Stimulated activated CD8-positive, alpha-beta memory T cell treated with anti-CD3 and anti-CD28 coated beads, Interleukin-12 subunit alpha, Interleukin-12 subunit beta, amount 100 ng/mL, for 4 hours (primary cell): ENCODE measurements at regions not wholly inside any gene's neighbourhood (a gene's known extent, or its start where the extent isn't known, plus 50 kb on each side); places are given as distances from the start of the nearest gene placed in this dataset.
"Not testable (repeated sequence)": the region's sequence is repeated elsewhere in the genome, so short reads cannot be mapped to it uniquely, and the experiment has no call there.

ENCODE experiments used
- DNase-seq: peaks from one replicate; pipeline ENCODE4 v3.0.0-alpha.2; 2020; ENCODE audit warnings: low read depth

DNA sequence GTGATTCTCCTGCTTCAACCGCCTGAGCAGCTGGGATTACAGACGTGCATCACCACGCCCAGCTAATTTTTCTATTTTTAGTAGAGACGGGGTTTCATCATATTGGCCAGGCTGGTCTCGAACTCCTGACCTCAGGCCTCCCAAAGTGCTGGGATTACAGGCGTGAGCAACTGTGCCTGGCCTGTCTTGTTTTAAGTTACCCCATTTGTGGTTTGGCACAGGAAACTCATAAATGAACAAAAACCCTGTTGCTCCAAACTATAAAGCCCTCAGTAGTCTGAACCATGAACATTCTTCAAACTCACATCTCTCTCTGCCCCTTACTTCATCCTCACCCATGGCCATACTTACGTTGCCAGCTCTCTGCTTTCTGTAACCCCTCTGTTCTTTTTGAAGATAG, 61.7 kb downstream of the RHOU start:
- not testable (repeated sequence) for DNase-seq

DNA sequence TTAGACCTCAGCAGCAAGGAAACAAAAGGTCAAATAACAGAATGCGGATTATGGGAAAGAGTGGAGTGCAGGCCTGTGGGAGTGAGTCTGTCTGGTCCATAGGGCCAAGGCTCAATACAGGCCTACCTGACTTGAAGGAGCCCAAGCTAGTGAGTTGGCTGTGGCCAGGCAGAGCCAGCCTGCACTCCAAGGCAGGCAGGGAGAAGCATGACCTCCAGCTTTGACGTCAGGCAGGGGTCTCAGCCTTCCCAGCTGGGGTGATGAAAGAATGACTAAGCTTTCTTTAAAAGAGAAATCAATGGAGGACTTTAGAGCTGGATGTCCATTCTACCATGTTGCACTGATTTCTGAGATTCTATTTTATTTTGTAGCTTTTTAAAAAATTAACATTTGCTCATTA, 62.8 kb downstream of the RHOU start:
- no peak for DNase-seq

DNA sequence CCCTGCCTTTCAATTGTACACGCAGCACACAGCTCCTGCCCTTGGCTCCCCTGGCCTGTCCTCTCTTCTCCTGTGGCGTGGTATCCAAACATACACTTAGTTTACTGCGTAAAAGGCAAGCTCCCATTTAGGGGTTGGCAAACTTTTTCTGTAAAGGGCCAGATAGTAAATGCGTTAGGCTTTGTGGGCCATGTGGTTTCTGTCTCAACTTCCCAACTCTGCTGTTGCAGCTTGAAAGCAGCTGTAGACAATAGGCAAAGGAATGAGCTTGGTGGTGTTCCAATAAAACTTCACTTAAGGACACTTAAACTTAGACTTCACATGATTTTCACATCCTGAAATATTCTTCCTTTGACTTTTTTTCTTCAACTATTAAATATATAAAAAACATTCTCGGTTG, 63.3 kb downstream of the RHOU start:
- no peak for DNase-seq

DNA sequence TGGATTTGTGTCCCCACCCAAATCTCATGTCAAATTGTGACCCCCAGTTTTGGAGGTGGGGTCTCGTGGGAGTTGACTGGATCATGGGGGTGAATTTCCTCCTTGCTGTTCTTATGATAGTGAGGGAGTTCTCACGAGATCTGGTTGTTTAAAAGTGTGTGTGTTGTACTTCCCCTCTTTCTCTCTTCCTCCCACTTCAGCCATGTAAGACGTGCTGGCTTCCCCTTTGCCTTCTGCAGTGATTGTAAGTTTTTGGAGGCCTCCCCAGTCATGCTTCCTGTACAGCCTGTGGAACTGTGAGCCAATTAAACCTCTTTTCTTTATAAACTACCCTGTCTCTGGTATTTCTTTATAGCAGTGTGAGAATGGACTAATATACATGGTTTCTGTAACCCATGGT, 64.6 kb downstream of the RHOU start:
- DNase-seq: no peak

DNA sequence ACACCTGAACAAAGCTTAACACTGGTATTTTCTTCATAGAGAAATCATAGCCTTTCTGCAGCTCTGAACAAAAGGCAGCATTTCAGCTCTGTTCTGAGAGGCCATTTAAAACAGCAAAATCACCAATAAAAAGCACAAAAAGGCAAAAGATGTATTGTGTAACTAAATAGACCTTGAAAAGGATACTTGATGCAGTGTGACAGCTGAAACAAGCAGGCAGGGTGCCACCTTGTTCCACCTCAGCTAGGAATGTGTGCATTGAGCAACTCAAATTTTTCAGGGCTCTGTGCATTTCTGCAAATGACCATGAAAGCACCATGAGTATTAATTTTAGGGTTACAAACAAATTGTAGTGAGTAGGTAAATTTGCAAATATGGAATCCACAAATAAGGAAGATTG, 65.8 kb downstream of the RHOU start:
- no peak for DNase-seq

DNA sequence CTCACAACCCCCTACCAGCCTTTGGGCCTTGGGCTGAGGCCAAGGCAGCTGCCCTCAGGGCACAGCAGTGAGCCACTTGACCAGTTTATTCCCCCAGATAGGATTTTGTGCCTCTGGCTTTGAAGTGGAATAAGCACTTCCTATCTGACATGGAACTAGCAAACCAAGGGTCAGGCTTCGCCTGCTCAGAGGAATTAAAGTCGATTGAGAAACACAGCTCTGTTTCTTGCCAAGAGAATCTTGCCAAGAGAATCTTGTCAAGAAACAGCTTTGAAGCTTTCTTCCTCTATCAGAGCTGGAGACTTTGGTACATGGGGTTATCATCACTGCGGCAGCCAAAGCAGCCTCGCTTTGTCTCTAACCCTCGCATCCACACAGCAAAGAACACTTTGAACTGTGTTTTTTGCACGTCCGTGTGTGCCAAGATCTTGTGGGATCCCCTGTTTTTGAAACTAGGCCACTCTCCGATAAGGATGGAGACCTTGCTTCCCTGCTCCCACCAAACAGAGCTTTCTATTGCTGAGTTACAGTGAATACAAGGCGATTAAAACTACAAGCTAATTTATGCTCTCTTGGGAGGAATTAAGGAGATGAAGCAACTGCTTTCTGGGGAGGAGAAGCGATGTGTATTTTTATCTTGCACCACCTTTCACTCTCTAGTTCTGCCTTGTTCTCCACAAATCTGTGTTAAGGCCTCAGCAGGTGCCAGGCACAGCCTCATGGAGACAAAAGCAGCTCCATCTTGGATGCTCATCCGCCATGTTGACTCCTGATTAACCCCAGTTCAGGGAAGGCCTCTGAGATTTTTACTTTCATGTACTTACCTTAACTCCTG, 67.3 kb downstream of the RHOU start:
- DNase-seq: no peak

DNA sequence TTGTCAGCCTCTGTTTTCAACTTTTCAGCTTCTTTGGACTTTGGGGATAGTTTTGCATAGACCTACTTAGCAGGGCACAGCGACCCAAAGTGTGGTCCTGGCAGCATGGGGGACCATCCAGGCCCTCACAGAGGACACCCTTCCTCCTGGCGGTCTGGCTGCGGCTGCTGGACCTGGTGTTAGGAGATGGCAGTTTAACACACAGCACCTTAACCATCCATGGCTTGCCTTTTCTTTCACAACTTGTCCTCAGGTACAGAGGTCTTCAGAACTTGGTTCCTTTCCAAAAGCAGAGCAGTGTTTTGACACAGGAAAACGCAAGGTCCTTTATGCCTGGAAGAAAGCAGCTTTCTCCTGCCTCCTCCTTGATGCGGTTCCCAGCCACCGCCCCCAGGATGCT, 68.1 kb downstream of the RHOU start:
- no peak for DNase-seq

DNA sequence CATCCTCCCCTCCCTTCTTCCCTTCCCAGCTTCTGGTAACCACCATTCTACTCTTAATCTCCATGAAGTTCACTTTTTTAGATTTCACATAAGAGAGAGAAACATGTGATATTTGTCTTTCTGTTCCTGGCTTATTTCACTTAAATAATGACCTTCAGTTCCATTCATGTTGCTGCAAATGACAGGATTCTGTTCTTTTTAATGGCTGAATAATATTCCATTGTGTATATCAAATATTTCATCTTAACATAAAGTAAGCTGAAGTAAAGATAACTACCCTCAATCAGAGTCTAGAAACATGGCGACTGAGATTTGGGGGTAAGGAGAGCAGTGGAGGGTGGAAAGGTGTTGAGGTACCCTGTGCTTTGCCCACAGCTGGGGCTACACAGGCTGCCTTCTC, 68.9 kb downstream of the RHOU start:
- no peak for DNase-seq

DNA sequence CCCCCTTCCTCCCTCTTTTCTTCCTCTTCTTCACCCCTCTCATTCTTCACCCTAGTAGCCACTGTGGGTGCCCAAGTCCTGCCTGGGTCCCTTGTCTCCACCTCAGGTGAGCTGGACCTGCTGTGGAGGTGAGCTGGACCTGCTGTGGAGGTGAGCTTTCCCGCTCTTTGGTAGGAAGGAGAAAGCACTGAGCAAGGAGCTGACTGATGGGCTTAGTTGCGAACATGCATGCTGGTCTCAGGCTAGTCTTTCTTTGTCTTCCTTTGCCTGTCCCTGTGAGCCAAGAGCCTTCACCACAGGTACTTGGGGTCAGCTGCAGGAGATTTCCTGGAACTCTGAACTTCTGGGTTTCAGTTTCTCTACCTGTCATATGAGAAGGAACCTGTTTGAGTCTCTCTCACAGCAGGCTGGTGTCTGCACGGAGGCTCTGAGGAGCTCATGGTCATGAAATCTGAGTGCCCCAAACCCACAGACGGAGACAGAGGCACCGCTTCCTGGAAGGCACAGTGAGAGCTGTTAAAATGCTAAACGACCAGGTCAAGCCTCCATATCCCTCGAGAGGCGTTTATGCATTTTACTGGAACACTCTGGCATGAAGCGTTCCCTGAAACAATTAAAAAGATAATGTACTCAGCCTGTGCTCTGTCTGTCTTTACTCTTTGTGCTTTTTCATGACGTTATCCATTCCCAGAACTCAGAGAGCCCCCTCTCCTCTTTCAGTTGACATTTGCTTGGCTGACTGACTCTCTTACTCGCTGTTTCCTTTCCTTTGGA, 69.5 kb downstream of the RHOU start:
- DNase-seq: no peak

DNA sequence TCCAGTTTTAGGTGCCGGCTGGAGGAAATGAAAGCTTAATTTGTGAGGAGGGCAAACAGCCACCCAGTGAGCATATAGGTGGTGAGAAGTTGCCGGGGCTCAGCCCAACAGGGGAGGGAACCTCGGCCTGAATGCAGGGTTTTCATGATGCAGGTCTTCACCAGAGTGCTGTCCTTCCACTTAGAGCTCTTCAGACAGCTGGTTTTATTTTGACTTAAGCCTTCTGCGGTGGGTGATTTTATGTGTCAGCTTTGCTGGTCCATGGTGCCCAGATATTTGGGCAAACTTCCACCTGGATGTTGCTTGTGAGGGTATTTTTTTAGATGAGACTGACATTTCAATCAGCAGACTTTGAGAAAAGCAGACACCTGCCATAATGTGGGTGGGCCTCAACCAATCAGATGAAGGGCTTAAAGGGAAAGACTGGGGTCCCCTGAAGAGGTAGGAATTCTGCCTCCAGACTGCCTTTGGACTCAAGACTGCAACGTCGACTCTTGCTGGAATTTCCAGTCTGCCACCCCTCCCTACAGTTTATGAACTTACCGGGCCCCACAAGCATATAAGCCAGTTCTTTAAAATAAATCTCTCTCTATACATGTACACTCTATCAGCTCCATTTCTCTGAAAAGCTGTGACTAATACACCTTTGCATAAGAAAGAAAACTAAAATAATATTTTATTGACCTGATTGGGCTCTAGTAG, 72.8 kb downstream of the RHOU start:
- DNase-seq: no peak

DNA sequence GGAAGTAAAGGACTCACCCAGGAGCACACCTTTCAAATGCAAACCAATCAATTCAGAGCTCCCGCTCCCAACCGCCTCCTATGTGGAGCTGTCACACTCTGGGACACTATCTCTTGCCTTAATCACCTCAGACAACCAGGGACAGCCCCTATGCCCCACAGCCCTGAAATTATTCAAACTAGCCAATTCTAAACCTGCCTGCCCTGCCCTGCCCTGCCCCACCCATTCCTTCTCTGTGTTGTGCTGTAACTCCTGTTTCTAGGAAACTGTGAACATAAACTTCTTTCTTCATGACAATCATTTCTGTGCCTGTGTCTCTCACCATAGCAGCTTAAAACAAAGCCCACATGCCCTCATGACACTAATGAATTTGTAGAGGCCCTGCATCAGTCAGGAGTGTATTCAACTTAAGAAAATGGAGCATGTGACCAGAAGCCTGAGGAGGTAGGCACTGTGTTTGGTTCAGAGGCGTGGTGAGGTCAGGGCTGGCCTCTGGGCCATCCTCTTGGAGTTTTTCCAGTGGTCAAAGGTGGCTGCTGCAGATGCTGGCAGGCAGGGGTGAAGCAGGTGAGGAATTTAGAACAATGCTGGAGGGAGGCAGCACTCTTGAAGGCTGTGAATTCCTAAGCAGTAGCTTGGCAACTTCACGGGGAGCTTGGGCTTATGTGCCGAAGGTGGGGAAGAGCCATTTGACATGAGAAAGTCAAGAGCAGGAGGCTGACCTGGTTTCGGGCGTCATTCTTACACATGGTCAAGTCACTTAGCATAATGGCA, 74.5 kb downstream of the RHOU start:
- no peak for DNase-seq

DNA sequence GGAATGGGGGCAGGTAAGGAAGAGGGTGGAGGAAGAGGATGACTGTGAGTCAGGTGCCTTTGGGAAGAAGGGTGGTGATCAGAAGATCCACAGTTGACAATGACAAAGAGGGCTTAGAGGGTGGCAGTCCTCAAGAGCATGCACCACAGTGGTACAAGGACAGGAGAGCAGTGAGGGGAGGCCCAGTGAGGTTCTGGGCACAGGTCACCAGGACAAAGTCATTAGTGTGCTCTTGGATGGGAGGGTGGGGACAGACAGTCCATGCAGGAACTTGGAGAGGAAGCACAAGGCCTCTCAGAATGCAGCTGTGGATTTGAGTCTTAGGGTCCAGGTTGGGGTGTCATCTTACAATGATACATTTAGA, 75.1 kb downstream of the RHOU start:
- DNase-seq: no peak

DNA sequence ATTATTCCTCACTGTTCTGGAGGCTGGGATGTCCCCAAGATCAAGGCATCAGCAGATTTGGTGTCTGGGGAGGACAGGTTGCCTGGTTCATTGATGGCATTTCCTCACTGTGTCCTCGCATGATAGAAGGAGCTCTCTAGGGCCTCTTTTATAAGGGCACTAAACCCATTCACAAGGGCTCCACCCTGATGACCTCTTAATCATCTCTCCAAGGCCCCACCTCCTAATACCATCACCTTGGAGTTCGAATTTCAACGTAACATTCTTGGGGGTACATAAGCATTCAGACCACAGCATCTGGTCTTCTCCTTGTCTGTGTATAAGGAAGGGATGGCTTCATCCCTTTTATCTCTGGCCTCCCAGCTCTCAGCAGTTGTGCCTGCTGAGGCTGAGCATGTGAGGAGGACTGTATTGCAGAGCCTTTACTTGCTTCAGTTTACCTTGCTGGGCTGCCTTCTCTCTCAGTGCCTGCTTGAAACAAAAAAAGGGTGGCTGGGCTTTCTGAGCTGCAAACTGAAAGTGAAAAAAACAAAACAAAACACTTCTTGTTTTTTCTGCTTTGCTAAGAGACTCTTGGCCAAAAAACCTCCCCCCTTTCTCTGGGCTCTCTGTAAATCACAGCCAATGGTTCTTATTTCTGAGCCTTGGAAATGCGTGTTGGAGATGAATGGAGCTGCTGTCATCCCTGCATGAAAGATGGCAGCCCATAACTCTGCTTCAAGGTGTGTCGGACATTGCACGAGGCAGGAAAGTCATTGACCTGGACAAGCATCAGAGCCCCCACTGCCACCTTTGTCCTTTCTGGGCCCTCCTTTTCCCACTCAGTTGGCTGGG, 75.8 kb downstream of the RHOU start:
- no peak for DNase-seq

DNA sequence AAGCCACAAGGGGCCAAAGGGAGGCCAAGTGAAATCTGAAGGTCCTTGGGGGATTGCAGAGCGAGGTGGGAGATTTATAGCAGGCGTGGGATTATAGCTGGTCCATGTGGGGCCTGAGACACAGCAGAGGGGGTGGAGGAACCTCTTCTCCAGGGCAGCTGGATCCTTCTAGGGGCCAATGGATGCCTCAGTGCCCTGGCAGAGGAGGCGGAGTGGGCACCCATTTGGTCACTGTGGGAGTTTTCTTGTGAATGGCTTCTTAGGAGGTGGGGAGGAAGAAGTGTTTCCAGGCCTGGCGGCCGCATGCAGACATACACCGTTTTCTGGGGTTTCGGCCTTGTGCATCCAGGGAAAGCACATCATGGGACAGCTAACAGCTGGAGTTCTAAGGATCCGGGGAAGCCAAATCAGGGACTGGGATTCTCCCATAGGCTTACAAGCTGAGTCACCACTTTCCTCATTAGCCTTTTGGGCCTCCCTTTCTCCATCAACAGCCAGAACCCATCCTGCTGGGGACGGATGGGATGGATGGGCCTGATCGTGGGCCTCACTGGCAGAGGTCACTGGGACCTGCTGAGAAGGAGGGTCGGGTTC, 76.5 kb downstream of the RHOU start:
- DNase-seq: no peak

DNA sequence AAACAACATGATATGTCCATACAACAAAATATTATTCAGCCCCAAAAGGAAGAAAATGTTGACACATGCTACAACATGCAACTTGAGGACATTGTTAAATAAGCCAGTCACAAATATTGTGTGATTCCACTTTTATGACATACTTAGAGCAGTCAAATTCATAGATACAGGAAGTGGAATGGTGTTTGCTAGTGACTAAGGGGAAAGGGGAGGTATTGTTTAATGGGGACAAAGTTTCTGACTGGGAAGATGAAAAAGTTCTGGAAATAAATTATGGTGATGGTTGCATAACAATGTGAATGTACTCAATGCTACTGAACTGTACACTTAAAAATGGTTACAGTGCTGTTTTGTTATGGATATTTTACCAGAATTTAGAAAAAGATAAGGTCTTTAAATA, 77.7 kb downstream of the RHOU start:
- no peak for DNase-seq

DNA sequence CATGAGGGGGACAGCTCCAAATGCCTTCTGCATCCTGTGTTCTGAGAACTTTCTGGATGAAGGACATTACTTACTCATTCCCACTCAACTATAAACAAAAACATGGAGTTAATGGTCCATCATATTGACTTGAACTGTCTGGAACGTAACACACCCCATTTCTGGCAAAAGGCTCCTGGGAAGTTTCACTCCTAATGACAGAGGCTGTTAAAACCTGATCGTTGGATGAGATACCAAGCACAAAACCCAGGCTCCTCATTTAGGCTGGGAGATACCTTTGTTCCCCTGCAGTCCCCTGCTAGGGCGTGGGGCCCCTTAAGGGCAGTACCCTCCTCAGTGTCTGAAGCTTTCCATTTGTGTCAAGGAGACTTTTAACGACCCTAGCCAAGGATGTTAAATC, 78.9 kb downstream of the RHOU start:
- no peak for DNase-seq

DNA sequence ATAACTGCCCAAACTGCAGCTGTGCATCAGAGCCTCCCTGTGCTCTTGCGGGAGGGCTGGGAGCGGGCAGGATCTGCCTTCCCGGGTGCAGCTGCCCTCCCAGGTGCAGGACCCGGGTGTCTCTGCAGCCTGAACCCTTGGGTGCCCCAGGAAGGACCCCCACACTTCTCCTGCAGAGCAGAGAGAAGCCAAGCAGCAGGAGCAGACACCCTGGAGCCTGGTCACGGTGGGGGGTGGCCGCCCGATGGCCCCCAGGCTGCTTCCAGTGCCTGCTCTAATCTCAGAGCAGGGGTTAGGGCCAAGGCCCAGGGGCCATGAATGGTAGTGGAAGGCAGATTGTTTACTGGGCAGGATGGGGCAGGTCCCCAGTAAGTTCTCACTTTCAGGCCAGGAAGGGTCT, 83.0 kb downstream of the RHOU start:
- no peak for DNase-seq

DNA sequence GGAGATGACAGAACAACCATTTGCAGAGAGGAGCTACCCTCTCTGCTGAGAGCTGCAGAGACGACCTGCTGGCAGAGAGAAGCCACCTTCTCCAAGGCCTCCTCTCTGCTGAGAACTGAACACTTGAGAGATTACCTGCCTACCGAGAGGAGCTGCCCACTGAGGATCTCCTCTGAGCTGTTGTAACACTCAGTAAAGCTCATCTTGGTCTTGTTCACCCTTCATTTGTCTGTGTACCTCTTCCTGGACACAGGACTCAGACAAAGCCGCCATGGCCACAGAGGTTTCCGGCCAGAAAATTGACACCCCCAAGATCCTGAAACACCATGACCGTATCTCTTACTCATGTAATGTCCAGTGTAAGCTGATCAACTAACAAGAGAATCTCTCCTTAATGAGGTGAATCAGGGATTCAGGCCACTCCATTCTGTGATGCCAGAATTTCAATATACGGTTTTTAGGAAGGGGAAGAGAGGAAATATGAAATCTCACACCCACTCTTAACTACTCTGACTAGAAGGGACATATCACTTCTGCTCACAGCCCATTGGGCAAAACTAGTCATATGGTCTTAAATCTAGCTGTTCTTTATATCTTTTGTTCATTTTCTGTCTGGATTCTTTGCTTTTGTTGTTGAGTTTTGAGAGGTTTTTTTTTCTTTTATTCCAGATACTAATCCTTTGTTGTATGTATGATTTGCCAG, 83.8 kb downstream of the RHOU start:
- no peak for DNase-seq

DNA sequence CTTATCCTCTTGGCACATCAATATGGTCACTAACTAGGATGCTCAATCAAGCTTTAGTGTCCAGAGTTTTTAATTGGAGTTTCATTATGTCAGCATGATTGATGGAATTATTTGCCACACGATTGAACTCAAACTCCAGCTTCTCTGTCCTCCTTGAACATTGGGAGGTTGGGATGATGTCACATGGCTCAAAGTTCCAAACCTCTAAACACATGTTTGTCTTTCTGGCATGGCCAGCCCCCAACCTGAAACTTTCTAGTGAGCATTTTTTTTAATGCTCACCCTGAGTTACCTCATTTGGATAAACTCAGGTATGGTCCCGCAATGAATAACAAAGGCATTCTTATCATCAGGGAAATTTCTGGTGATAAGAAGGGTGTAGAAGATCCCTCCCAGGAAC, 86.0 kb downstream of the RHOU start:
- no peak for DNase-seq

DNA sequence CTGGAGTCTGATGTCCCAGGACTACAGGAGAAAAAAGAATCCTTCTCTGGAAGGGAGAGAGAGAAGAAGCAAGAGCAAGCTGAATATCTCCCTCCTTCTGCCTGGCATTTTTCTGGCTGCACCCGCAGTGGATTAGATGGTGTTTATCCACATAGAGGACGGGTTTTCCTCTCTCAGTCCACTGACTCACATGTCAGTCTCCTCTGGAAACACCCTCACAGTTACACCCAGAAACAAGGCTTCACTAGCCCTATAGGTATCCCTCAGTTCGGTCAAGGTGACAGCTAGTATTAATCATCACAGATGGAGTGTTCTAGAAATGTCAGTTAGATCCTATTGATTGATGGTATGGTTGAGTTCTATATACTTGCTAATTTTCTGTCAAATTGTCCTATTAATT, 87.9 kb downstream of the RHOU start:
- DNase-seq: no peak
